HG03521 (cell line): ENCODE measurements at regions not wholly inside any gene's neighbourhood (a gene's known extent, or its start where the extent isn't known, plus 50 kb on each side); places are given as distances from the start of the nearest gene placed in this dataset.

ENCODE experiments used
- ATAC-seq: cut with Tn5 transposase; IDR thresholded peaks from one replicate; pipeline ENCODE4 v1.9.1; 2021; ENCODE audit warnings: mild to moderate bottlenecking, moderate library complexity; ENCODE audit not compliant: unreplicated experiment

GRCh38 chr7:49346195-49346899 lies 422.0 kb downstream of the CDC14C start:
- ATAC-seq: no peak

- no peak for ATAC-seq
These were observed 406.4 kb upstream of the VWC2 start for GRCh38 chr7:49367072-49367471.

GRCh38 chr7:49371771-49372170 lies 401.7 kb upstream of the VWC2 start:
- no peak for ATAC-seq

GRCh38 chr7:49376817-49377375 lies 396.5 kb upstream of the VWC2 start:
- no peak for ATAC-seq

- ATAC-seq: no peak
These were observed 386.6 kb upstream of the VWC2 start for GRCh38 chr7:49386792-49387191.

- ATAC-seq: no peak
These were observed 383.5 kb upstream of the VWC2 start for GRCh38 chr7:49389871-49390479.

GRCh38 chr7:49396229-49396628 lies 377.2 kb upstream of the VWC2 start:
- no peak for ATAC-seq

- ATAC-seq: no peak
These were observed 375.7 kb upstream of the VWC2 start for GRCh38 chr7:49397750-49398149.

GRCh38 chr7:49398236-49398635 lies 375.2 kb upstream of the VWC2 start:
- ATAC-seq: no peak

GRCh38 chr7:49398746-49399145 lies 374.7 kb upstream of the VWC2 start:
- no peak for ATAC-seq

GRCh38 chr7:49400891-49401550 lies 372.4 kb upstream of the VWC2 start:
- ATAC-seq: no peak

- ATAC-seq: no peak
These were observed 369.6 kb upstream of the VWC2 start for GRCh38 chr7:49403844-49404243.

- ATAC-seq: no peak
These were observed 366.2 kb upstream of the VWC2 start for GRCh38 chr7:49407205-49407604.

- ATAC-seq: no peak
These were observed 356.4 kb upstream of the VWC2 start for GRCh38 chr7:49417034-49417433.

GRCh38 chr7:49418963-49419362 lies 354.5 kb upstream of the VWC2 start:
- no peak for ATAC-seq

- ATAC-seq: no peak
These were observed 350.9 kb upstream of the VWC2 start for GRCh38 chr7:49422564-49422963.

- ATAC-seq: no peak
These were observed 349.3 kb upstream of the VWC2 start for GRCh38 chr7:49424109-49424508.

- ATAC-seq: no peak
These were observed 348.1 kb upstream of the VWC2 start for GRCh38 chr7:49425277-49425818.

- no peak for ATAC-seq
These were observed 341.2 kb upstream of the VWC2 start for GRCh38 chr7:49432254-49432653.

- no peak for ATAC-seq
These were observed 339.6 kb upstream of the VWC2 start for GRCh38 chr7:49433794-49434193.

GRCh38 chr7:49434846-49435245 lies 338.6 kb upstream of the VWC2 start:
- ATAC-seq: no peak

GRCh38 chr7:49438281-49438680 lies 335.2 kb upstream of the VWC2 start:
- no peak for ATAC-seq
